ENCODE measurements at regions not wholly inside any gene's neighbourhood (a gene's known extent, or its start where the extent isn't known, plus 50 kb on each side); places are given as distances from the start of the nearest gene placed in this dataset.
A peak's percentile ranks its signal among the peaks of the same experiment; 100 is the strongest.

DNA sequence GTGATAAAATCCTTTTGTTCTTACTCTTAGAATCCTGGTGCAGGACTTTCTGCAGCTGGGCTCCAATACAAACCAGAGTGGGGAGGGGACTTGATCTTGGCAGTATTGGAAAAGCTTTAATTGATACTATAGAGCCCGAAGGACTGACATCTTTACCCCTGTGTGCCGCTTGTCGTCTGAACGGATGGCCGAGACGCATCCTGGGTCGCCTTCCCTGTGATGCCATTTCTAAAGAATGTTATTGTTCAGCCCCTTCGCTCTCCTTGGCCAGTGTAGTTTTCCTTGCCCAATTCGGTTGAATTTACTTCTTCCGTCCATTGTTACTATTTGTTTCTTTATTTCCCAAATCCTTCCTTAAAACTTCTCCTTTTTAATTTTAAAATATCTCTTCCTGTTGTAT, 80.9 kb downstream of the CLDN34 start:
- no peak for DNase-seq

DNA sequence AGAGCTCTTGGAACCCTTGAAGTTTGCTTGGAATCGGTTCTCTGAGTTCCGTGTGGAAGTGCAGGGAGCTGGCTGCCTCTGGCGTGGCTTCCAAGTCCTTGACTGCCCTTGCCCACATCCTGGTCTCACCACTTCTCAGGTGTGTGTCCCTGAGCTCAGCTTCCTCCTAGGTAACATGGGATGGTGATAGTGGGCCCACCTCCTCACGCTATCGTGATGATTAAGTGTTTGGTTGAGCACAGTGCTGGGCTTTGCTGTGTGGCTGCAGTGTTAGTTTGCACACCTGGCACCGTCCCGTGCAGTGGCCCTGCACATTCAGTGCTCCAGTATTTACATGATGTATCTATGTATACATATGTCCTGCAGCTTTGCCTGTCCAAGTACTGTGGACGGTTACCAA, 81.5 kb downstream of the CLDN34 start:
- DNase-seq, result no peak

DNA sequence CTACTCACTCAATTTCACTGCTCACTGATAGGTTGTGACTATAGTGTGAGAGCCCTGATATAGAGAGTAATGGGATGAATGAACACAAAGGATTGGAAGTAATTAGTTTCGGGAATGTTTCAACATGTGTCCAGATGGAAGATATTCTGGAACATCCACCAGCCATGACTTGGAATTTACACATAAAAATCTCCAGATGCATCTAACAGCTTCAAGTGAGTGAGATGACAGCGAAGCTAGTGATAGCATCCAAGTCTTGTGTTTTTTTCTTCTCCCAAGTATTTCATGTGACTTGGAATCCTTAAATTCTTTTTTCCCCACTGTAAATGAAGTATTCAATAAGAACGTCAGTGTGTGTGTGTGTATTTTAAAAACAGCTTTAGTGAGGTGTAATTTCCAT, 82.1 kb downstream of the CLDN34 start:
- no peak for DNase-seq

DNA sequence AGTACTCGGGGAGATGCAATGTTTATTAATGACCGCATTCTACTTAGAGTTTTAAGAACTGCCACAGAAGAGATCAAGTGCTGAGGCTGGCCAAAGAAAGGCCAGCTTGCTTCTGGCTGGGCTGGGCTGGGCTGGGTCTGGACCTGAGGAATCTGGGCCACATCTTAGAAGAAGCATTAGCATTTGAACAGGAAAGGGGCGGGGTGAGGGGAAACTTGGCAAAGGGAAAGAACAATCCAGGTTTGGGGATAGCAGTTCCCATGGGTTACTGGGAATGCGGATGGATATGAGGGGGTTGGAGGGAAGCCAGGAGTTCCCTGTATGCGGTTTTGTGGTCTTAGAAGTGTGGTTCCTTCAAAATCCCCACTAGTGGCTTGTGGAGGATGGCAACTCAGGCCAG, 83.3 kb downstream of the CLDN34 start:
- DNase-seq, result no peak

DNA sequence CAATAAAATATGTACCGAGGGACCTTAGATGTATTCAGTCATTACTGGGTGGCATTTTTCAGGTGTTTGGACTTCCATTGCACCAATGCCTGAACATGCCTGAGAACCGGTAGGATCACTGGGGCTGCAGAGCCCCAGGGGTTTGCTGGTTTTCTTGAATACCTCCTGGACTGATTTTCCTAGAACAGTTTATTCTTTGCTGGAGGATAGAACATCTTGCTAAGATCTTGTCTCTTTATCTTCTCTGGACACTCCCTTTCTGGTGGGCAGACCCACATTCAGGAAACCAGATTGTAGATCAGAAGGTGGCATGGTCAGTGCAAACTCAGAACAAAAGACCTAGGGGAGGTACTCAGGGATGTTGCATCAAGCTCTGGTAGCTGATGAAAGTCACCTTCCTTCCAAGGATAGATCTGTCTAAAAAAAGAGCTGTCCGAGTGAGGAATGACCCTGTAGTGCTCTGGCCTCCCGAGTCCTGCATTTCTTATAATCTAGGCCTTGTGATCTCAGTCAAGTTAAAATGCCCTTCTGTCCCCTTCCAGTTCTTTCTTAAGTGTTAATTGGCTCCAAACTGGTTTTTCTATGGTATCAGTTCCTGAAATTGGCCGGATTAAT, 84.8 kb downstream of the CLDN34 start:
- no peak for DNase-seq

DNA sequence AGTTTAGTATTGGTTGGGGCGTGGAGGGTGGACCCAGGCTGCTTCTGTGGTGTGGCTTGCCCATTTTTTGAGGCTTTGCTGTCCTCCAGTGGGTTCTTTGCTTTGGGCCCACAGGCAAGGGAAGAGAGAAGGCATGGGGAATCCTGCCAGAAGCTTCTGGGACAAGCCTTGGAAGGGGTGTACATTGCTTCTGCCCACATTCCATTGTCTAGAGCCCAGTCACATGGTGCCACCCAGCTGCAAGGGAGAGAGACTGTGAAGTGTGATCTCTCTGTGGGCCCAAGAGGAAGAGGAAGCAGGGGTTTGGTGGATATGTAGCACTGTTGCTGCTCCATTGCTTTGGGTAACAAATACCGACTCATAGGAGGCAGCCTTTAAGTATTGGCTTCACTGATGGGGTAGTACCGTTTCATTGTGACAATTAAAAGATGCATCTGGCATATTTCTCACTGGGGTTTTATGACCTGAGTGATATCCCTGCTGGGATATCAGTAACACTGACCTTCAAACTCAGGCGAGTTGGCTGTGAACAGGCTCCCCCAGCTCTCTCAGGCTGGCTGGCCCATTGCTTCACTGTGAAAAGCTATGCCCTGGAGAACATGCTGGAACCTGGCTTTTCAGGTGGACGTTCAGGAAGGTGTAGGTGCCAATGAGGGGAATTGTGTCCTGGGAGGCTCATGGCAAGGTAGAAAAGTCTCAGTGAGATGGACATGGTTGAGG, 85.9 kb downstream of the CLDN34 start:
- no peak for DNase-seq

DNA sequence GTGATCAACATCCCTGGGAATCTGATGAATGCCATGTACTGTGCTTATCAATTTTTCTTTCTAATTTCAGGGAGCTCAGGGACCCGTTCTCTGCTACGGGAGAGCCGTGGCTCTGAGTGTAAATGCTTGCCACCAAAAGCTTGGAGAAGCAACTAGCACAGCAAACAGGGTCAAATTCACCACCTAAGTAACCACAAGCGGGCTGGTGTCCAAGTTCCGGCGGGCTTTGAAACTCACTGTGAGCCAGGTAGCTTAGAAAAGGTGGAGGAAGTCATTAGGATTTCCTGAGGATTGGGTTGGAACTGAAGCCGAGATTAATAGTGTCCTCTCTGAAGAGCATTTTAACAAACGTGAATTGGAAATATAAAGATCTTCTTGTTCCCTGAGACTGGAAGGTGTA, 87.2 kb downstream of the CLDN34 start:
- DNase-seq, result no peak

DNA sequence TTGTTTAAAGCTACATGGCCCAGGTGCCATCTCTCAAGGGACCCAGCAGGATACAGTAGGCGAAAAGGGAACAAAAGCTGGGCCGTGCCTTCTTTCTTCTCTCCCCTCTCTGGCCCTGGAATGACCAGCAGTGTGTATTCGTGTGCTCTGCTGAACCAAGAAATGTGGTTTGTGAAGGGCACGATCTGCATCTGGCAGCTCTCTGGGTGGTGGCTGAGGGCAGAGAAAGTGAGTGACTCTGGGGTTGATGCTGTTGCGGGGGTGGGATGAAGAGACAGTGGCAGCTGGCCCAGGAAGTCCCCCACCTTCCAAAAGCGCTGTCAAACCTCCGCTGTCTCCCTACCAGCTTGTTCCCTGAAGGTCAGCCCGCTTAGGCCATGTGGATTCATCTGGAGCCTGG, 88.3 kb downstream of the CLDN34 start:
- DNase-seq, result no peak

DNA sequence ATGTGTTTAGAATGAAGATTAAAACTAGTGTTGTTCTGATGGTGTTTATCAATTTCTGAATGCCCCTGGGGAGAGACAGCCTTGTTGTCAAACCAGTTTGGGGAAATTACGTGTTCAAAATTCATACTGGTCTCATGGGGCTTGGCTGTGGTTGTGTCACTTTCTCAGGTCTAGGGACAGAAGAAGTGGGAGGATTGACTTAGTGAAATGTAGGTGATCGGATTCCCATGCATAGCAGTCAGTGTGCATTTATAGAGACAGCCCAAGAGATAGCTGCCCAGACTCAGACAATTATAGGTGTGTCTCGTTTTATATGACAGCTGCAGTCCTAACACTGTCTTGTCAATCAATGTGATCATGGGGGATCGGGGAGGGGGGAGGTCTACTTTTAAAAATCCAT, 94.4 kb upstream of the CLCN4 start:
- no peak for DNase-seq

DNA sequence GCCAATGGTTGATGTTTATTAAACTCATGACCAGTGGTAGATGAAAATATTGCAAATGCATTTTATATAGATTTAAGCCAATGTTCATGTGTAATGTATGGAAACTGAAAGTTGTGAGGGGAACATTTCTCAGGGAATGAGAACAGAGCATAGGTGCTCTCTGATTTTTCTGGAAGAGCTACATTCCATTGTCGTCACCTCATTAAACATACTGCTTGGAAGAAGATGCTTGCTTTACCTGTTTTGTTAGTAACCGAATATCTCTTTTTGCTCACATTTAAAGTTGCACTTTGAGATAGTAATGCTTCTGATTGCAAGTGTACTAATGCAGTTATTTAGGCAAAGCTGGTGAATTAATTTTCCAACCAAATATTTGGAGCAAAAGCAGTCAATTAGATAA, 93.8 kb upstream of the CLCN4 start:
- no peak for DNase-seq

DNA sequence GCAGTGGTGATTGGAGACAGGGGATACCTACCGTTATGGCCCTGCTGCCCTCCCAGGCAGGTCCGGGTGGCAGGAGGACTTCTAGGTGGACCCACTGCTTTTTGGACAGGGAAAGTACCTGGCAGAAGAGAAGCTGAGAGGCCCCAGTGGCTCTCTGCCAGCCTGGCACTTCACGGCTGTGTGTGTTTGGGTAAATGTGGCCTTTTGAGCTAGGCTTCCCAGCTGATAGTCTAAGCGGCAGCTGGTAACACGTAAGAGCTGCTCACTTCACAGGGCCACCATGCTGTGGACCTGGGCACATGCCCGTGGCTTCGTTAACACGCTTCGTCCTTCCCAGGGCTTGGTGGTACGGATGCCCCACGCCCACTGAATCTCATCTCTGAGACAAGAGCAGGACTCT, 92.0 kb upstream of the CLCN4 start:
- peak; percentile 55 for DNase-seq

DNA sequence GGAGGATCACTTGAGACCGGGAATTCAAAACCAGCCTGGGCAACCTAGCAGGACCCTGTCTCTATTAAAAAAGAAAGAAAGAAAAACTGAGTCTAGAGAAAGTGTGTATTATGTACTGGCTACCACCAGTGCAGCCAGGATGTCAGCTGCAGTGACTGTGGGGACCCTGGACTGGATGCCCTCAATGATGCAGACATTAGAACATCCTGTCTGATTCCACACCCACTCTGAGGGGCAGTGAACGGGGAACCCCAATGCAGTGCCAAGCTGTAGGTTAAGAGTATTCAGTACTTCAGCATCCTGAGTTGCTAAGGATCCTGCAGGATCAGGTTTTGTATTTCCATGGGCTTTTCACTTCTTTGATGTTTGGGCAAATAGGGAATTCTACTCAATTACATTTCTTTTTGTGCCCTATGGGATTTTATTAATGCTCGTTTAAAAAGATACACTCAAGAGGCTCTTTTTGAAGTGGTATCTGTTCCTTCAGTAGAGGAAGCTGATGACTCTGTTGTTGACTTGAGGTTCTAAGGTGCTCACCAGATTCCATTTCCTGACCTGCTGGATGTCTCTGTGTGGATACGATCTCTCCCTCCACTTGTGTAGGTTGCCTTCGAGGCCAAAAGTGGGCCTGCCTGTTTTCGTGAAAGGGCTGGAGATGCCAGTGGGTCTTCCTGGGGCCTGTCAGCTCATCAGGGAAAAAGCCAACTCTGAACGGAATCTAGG, 85.9 kb upstream of the CLCN4 start:
- DNase-seq, result no peak

DNA sequence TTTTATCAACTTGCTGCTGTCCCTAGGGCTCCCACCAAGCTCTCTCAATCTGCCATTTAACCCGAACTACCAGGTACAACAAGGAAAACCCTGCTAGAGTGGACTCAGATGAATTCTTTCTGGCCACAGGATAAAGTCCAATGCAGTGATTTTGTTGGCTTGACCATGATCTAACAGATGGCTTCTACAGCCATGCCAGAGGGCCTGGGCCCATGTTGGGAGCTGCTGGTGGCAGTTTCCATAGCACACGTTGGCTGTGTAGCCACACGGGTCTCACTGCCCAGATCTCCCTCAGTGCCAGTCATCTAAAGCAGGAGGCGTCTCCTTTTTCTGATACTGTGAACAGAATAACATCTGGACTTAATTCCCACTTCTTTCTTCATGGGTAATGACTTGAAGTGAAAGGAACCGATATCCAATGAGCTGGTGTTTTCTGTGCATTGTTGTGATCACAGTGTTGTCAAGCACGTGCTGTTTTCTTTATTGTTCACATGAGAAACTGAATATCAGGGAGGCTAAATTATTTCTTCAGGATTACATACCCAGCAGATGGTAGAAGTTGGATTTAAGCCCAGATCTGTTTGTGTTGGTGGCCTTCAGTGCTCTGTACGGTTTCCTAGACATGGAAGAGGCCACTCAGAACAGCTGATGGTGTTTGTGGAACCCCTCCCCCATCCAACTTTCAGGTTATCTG, 85.2 kb upstream of the CLCN4 start:
- peak; percentile 86 for DNase-seq

DNA sequence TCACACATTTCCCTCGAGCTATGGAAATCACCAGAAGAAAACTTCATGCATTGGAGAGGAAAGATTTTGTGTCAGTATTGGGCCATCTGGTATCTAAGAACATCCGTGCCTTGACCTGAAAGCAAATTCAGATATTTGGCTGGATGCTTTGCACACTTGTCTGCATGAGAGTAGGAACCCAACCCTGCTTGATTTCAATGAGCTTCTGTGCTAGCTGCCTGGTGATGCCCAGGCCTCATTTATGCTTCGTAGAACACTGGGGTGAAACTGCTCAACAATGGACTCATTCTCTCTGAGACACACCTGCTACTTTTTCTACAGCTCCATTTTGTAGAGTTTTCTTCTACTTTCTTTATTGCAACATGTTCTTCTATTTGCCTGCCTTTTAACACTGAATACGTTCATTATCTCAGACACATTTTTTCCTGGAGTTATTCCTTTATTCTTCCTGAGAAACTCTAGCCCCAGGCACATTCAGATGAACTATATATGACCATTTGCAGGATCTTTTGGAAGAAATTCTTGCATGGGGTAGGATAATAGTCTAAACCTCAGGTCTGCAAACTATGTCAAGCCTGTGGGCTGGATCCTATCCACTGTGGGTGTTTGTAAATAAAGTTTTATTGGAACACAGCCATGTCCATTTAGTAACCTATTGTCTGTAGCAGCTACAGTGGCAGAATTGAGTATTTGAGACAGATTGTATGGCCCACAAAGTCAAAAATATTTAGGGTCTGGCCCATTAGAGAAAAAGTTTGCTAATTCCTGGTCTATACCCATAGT, 83.8 kb upstream of the CLCN4 start:
- DNase-seq, result peak; percentile 11

DNA sequence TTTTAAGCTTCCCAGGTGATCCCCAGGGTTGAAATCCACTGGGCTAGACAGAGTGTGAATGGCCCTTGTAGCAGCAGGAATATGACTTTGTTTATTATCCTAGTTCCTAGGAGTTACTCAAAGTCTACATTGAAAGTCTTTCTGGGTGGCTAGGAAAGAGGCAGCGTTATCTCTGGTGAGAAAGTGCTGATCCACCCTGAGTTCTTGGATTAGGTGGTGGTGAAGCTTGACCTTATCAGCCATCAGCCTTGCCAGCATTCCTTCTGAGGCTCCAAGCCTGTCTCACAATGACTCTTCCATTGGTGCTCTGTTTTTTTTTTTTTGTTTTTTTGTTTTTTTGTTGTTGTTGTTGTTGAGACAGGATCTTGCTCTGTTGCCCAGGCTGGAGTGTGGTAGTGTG, 83.1 kb upstream of the CLCN4 start:
- DNase-seq, result no peak

DNA sequence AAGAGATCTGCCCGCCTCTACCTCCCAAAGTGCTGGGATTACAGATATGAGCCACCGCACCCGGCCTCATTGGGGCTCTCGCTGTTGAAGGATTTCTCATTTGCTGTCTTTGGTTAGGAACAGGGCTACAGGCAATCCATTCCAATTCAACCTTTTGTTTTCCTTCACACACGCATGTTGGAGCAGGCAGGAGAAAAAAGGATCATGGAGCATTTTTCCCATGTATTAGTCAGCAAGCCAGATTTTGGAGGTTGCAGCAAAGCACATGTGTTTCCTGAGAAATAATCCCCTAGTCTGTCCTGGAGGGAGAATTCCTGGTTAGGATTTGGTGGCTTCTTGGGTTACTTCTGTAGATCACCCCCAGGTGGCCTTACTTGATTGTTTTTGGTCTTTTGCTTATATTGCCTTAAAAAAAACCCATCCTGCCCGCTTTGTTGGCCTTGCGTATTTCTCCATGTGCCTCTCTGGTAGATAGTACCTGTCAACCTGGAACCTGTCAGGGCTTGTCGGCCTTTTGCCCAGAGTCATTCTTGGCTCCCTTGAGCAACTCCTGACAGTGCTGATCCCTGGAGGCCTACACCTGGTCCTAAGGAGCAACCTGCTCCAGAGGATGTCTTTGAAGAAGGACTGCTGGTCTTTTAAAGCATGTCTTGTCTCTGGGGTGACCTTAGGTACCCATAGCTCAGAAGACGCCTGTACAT, 82.4 kb upstream of the CLCN4 start:
- no peak for DNase-seq

DNA sequence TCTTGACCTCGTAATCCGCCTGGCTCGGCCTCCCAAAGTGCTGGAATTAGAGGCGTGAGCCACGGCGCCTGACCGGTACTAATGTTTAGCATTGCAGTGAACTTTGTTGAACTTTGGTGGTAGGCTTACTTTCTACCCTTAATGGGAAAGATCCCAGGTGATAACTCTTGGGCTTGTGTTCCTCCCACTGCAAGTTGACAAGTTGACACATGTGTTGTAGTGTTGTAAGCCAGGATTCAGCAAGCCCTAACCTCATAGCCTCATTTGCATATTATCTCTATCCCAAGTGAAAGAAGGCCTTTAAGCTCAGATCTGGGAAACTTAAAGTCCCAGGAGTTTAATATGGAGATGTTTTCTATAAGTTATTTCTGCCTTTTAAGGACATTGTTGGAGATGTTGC, 80.0 kb upstream of the CLCN4 start:
- DNase-seq, result no peak

DNA sequence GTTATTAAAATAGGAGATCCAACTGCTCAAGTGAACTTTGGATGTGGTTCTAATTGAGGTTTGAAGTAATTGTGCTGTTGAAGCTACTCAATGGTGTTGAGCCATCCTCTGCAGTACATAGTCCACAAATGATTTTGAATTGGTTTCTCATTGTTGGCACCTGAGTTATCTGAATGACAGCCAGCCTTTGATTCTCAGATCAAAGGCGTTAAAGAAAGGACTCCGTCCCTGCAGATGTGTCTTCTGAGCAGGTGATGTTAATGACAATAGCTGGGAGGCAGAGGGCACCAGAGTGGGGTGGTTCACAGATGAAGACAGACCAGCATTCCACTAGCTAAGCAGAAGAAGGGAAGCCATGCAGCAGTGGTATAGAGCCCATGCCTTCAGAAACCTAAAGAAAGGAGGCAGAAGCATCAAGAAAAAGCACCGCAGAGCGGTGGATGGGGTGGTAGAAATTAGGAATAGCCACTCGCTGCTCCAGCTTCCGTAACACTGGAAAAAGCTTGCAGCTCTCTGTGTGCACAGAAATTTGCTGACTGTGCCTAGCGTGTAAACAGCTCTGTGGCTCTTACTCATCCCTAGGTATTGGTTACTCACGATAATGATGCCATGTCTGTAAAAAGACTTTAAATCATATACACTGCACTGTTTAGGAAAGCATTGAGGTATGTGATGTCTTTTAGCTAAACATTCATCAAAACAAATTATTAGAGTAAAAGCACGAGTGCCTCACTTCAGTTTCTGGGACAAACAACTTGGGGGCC, 79.2 kb upstream of the CLCN4 start:
- no peak for DNase-seq

DNA sequence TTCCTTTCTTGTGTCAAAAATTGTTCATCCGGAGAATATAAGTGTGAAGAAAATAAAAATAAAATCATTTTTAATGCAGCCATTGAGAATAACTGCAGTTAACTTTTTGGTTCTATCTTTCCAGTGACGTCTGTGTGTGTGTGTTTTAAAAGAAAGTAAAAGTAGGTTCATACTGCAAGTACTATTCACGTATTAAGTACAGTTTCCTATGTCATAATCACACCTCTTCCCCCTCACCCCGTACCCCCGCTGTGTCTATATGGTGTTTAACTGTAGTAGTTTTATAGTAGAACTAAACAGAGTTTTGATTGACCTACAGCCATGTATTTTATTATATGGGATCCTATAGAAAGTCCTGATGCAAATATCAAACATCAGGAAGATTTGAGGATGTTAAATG, 78.5 kb upstream of the CLCN4 start:
- no peak for DNase-seq

DNA sequence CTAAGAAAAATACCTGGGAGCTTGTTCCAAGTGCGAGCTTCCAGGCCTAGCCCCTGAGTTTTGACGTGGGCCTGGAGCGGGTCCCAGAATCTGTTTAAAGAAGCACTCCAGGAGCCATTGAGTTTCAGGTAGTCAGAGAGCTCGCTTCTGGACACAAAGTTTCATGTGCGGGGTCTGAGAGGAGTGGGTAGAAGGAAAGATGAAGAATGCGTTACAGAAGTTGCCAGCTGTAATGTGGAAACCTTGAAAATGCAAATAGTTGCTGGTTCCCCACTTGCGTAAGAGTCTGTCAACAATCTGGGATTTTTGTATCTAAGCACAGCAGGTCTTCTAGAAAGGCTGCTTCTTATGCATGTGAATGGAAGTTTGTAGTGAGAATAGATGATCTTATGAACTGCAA, 77.5 kb upstream of the CLCN4 start:
- no peak for DNase-seq

DNA sequence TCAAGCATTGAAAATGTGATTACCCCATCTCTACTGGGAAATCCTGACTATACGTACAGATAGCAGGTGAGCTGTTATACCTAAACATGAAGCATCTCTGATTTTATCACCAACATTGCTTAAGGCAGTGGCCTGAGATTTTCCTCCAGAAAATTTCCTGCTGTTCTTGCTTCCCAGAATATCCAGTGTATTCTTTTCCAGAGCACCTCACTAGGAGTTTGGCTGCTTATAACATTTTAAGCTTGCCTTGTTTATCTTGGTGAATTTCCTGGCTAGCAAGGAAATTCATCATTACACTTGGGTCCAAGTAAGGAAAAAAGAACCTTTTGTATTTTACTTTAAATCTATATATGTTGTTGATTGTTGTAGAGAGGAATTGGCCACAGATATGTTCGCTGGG, 73.0 kb upstream of the CLCN4 start:
- no peak for DNase-seq

DNA sequence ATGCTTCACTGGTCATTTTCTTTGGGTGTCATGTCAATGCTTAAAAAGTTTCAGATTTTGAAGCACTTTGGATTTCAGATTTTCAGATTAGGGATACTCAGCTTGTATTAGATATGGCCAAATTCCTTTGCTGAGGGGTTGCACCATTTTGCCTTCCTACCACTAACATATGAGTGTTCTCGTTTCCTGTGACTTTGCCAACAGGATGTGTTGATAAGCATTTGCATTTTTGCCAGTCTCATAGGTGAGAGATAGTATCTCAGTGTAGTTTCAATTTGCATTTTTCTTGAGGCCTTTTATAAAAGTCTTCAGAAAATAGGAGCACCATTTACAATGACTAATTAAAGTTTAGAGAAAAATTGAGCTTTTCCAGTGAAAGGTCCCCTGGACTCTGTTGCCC, 71.6 kb upstream of the CLCN4 start:
- no peak for DNase-seq
